Tongue (tissue), 1 donor: ENCODE measurements at regions not wholly inside any gene's neighbourhood (a gene's known extent, or its start where the extent isn't known, plus 50 kb on each side); places are given as distances from the start of the nearest gene placed in this dataset.

ENCODE experiments used
- DNase-seq: peaks from one replicate; pipeline ENCODE4 v3.0.0-alpha.2; 2015

- no peak for DNase-seq
These were observed 213.9 kb downstream of the SOD2 start for GRCh38 chr6:159479146-159479545.

GRCh38 chr6:159473475-159474263 is 219.4 kb downstream of the SOD2 start:
- DNase-seq = peak; percentile 84

GRCh38 chr6:159470397-159470796 is 222.6 kb downstream of the SOD2 start:
- DNase-seq = no peak

- no peak for DNase-seq
These were observed 223.6 kb downstream of the SOD2 start for GRCh38 chr6:159469443-159469842.

- no peak for DNase-seq
These were observed 224.0 kb downstream of the SOD2 start for GRCh38 chr6:159468994-159469393.

GRCh38 chr6:159467473-159468041 is 225.5 kb downstream of the SOD2 start:
- DNase-seq = no peak

- DNase-seq = no peak
These were observed 226.1 kb downstream of the SOD2 start for GRCh38 chr6:159466926-159467325.

- DNase-seq = peak; percentile 79
These were observed 228.2 kb downstream of the SOD2 start for GRCh38 chr6:159464816-159465215.

- peak; percentile 66 for DNase-seq
These were observed 229.8 kb downstream of the SOD2 start for GRCh38 chr6:159463119-159463829.

GRCh38 chr6:159462431-159462830 is 230.6 kb downstream of the SOD2 start:
- DNase-seq = no peak

GRCh38 chr6:159461998-159462397 is 231.0 kb downstream of the SOD2 start:
- DNase-seq = no peak

GRCh38 chr6:159461266-159461665 is 231.8 kb downstream of the SOD2 start:
- no peak for DNase-seq

GRCh38 chr6:159460476-159460875 is 232.6 kb downstream of the SOD2 start:
- no peak for DNase-seq

GRCh38 chr6:159456349-159456748 is 236.7 kb downstream of the SOD2 start:
- DNase-seq = no peak

GRCh38 chr6:159455700-159456274 is 237.3 kb downstream of the SOD2 start:
- DNase-seq = no peak

GRCh38 chr6:159450815-159451465 is 242.1 kb downstream of the SOD2 start:
- DNase-seq = peak; percentile 77

GRCh38 chr6:159446340-159446739 is 246.7 kb downstream of the SOD2 start:
- DNase-seq = no peak

GRCh38 chr6:159445351-159445750 is 247.7 kb downstream of the SOD2 start:
- no peak for DNase-seq

GRCh38 chr6:159444056-159444760 is 248.8 kb downstream of the SOD2 start:
- peak; percentile 71 for DNase-seq

GRCh38 chr6:159443417-159443920 is 249.6 kb downstream of the SOD2 start:
- no peak for DNase-seq

- no peak for DNase-seq
These were observed 251.4 kb downstream of the SOD2 start for GRCh38 chr6:159441704-159441981.
